HG03175 (cell line): ENCODE measurements at regions not wholly inside any gene's neighbourhood (a gene's known extent, or its start where the extent isn't known, plus 50 kb on each side); places are given as distances from the start of the nearest gene placed in this dataset.

Experiments
- ATAC-seq: cut with Tn5 transposase; IDR thresholded peaks from one replicate; pipeline ENCODE4 v1.9.1; 2021; ENCODE audit warnings: mild to moderate bottlenecking, moderate library complexity; ENCODE audit not compliant: unreplicated experiment

- ATAC-seq, result no peak
Observed at GRCh38 chr2:9086465-9086864, 83.0 kb upstream of the MBOAT2 start.

DNA sequence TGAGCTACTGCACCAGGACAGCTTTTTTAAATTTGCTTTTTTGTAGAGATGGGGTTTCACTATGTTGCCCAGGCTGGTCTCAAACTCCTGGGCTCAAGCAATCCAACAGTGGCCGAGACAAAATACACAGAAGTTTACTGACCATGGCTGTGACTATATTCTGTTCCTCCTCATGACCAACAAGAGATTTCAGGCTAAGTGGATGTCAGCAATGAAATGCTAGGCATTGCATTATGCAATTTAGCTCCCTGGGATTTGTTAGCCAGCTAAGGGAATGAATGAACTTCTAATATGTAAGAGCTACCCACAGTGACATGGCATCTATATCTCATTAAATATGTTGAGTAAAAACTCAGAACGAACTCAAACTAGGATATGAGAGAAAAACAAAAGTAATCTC lies 81.9 kb upstream of the MBOAT2 start:
- ATAC-seq, result no peak

- ATAC-seq, result no peak
Observed at GRCh38 chr2:9083287-9083686, 79.8 kb upstream of the MBOAT2 start.

DNA sequence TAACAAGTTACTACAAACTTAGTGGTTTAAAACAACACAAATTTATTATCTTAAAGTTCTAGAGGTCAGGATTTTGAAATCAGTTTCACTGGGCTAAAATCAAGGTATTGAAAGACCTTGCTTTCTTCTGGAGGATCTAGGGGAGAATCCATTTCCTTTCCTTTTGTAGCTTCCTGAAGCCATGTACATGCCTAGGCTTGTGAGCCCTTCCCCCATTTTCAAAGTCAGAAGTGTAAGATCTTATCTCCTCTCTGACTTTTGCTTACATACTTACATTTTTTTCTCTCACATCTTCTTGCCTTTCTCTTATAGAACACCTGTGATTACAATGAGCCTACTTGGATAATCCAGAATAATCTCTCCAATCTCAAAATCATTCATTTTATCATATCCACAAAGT lies 78.7 kb upstream of the MBOAT2 start:
- ATAC-seq, result no peak

- ATAC-seq, result no peak
Observed at GRCh38 chr2:9081750-9082149, 78.3 kb upstream of the MBOAT2 start.

- ATAC-seq, result no peak
Observed at GRCh38 chr2:9078405-9078804, 74.9 kb upstream of the MBOAT2 start.

DNA sequence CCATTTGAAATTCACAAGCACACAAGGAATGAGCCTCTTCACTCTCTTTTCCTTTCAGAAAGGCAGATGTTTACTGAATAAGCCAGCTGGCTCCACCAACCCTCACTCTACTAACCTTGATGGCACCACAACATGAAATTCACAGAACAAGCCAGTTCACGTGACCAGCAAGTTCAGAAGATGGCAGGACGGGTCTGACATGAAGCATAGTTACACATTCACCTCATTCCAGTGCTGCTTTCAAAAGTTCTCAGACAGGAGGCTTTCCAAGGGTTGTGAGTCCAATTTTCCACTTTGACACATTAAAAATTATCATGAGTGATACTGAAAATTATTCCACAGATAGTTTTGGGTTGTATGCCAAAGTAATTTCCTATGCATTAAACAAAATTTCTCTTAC lies 74.2 kb upstream of the MBOAT2 start:
- no peak for ATAC-seq

DNA sequence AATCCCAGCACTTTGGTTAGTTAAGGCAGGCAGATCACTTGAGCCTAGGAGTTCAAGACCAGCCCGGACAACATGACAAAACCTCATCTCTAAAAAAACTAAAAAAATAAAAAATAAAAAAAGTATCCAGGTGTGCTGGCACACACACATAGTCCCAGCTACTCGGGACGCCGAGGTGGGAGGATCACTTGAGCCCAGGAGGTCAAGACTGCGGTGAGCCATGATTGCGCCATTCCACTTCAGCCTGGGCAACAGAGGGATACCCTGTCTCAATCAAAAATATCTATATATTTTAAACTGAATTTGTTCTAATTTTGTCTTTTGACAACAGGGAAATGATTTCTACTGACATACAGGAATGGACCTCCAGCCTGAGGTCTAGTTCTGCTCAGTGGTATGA lies 73.3 kb upstream of the MBOAT2 start:
- no peak for ATAC-seq

DNA sequence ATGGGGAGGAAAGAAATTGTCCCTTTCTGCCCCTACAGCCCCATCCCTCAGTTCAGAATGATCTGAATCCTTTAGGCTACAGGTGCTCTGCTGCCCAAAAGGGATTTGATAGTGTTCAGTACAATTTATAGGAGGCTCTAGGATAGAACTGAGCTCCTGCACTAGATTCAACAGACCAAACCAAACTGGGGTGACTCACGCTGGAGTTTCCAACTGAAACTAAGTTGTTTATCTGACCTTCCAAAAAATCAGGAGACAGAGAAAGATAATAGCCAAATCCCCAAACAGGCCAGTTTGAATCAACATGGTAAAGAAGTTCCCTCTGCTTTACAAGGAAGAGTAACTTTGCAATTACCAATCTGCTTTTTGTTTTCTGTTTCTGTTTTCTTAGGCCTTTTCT lies 72.7 kb upstream of the MBOAT2 start:
- no peak for ATAC-seq

- ATAC-seq, result no peak
Observed at GRCh38 chr2:9074930-9075329, 71.4 kb upstream of the MBOAT2 start.

- no peak for ATAC-seq
Observed at GRCh38 chr2:9071584-9072124, 68.2 kb upstream of the MBOAT2 start.

GRCh38 chr2:9071032-9071431 lies 67.5 kb upstream of the MBOAT2 start:
- no peak for ATAC-seq

GRCh38 chr2:9069543-9069942 lies 66.1 kb upstream of the MBOAT2 start:
- no peak for ATAC-seq

DNA sequence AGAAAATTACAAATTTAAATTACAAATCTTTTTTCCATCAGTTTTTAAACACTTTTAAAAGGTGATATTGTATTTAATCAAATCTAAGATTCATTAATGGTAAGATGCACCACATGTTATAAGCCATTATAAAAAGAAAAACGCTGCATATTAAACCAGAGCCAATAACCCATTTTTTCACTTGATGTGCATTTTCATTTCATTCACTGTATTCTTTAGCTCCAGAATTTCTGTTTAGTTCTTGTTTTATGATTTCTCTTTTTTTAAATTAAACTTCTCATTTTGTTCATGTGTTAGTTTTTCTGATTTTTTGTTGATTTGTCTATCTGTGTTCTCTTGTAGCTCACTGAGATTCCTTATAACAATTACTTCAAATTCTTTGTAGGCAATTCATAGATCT lies 62.4 kb upstream of the MBOAT2 start:
- ATAC-seq, result no peak

- ATAC-seq, result no peak
Observed at GRCh38 chr2:9063023-9063606, 59.6 kb upstream of the MBOAT2 start.

GRCh38 chr2:9060819-9061218 lies 57.3 kb upstream of the MBOAT2 start:
- ATAC-seq, result no peak

DNA sequence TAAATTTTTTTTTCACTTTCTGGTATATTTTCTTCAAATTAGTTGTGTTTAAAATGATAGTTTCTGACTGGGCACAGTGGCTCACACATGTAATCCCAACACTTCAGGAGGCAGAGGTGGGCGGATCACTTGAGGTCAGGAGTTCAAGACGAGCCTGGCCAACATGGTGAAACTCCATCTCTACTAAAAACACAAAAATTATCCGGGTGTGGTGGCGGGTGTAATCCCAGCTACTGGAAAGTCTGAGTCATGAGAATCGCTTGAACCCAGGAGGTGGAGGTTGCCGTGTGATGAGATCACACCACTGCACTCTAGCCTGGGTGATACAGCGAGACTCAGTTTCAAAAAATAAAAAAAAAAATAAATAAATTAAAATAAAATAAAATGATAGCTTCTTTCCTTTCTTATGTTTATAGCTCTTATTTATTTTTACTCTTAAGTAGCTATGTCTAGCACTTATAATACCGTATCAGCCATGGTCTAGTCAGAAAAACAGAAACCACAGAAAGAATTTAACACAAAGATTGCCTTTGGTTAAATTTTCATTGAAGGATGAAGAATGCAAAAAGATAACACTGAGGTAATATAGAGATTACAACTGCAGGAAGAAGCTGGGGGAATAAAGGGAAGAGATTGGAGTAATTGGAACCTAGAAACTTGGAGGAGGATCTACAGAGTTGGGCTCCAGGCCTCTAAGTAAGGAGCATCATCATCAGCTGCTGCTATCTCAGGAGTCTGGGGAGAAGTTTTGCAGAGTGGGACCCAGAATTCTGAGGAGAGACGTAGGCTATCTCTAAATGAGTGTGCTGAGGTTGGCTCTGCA lies 54.7 kb upstream of the MBOAT2 start:
- ATAC-seq, result no peak

DNA sequence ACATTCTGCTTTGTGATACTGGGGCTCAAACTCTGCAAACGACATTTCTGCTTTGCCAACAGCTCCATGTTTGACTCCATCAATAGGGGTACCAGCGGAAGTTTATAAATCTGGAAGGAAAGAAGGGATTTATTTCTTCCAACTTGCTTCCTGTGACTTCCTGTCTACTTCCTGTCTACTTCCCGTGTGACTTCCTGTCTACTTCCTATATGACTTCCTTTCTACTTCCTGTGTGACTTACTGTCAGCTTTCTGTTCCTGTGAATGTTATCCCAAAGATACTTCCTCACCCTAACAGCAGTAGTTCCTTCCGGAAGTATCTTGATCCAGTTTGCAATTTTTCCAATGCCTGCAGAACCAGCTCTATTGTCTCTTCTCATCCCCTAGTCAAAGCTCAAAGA lies 52.0 kb upstream of the MBOAT2 start:
- ATAC-seq, result no peak

DNA sequence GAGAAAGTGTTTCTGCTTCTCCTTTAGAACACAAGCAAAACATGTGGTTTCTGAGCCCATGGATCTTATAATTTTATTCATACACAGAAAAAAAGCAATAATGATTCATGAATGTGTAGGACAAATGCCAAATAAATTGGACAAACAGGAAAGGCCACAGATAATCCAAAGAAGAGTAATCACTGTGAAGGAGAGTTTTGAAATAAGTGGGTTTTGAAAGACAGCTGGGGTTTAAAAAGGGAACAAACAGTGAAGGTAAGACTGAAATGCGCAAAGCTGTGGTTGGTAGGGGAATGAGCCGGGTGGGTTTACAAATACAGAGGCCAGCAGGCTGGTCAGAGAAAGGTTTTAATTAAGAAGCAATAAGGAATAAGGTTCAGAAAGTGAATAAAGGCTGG lies 50.0 kb upstream of the MBOAT2 start:
- ATAC-seq, result no peak
